Right cardiac atrium (tissue), 5 donors: ENCODE measurements at regions not wholly inside any gene's neighbourhood (a gene's known extent, or its start where the extent isn't known, plus 50 kb on each side); places are given as distances from the start of the nearest gene placed in this dataset.
"Not testable (repeated sequence)": the region's sequence is repeated elsewhere in the genome, so short reads cannot be mapped to it uniquely, and the experiment has no call there.

Experiments used
- ATAC-seq, 2 donors: fragments of 200-7000 bp; cut with Tn5 transposase; one replicate each; pipeline versions ENCODE4 v1.8.0 to v1.9.1; 2020; ENCODE audit warnings: moderate library complexity in 2 of 2, mild to moderate bottlenecking in 1 of 2
- DNase-seq, 3 donors: peaks; one replicate each; pipeline ENCODE4 v3.0.0-alpha.2; 2020
- H3K27ac ChIP-seq: one replicate; pipeline ENCODE4 v1.5.1; 2013; ENCODE audit warnings: mild to moderate bottlenecking, low read length, control low read depth, moderate library complexity
- H3K27me3 ChIP-seq: one replicate; pipeline ENCODE4 v1.6.1; 2013; ENCODE audit not compliant: control insufficient read depth, insufficient read depth
- H3K4me1 ChIP-seq: one replicate; pipeline ENCODE4 v1.6.1; 2013; ENCODE audit warnings: low read length; ENCODE audit not compliant: control insufficient read depth, insufficient read depth
- H3K4me3 ChIP-seq: one replicate; pipeline ENCODE4 v1.5.1; 2013; ENCODE audit warnings: low read length, control low read depth
- H3K9me3 ChIP-seq: one replicate; pipeline ENCODE4 v1.6.1; 2013; ENCODE audit warnings: low read length; ENCODE audit not compliant: control insufficient read depth
- WGBS: extraction: QIAGEN DNeasy Blood & Tissue Kit; methylation state at CpG from one replicate; pipeline ENCODE4 v1.1.7; 2013; 5-methylcytosine and 5-hydroxymethylcytosine counted together
- intact Hi-C, 4 donors: fragments of 100-400 bp; cut with DNase I; formaldehyde crosslinking; loops; one replicate each; pipeline versions ENCODE4 v1.11.0 to v1.14.0; 2022 to 2023
- donor health status: healthy with polysubstance abuse.
- donor health status: DM: no; HTN: yes; CAD: no.
- donor health status: DM: no; HTN: no; CAD: no.
- donor health status: DM: no; HTN: yes; CAD: no; lungs with severe emphysema.
- donor health status: DM: yes; HTN: yes; CAD: no.

- intact Hi-C loops: no loop called here
- DNase-seq (no peak), ATAC-seq (no peak)
- Histone ChIP-seq H3K4me3 (no peak overlapping the region), H3K27ac (no peak overlapping the region), H3K27me3 (peaks cover 4% of the 10 kb centered on the region), H3K4me1 (no peaks in the 10 kb centered on the region), H3K9me3 (no peaks in the 10 kb centered on the region)
- 4% methylated on average over 22 of the region's 22 CpGs for WGBS
These were observed 194.9 kb upstream of the ZNF184 start for GRCh38 chr6:27667657-27668441.

- H3K27me3 ChIP-seq: peaks cover 4% of the 10 kb centered on the region
- no peak overlapping the region for H3K4me3 ChIP-seq
- no peaks in the 10 kb centered on the region for H3K9me3 ChIP-seq
- intact Hi-C loops: no loop called here
- no peaks in the 10 kb centered on the region for H3K4me1 ChIP-seq
- ATAC-seq: no peak
- no peak for DNase-seq
- no peak overlapping the region for H3K27ac ChIP-seq
- 10% methylated on average over 14 of the region's 14 CpGs for WGBS
These were observed 194.2 kb upstream of the ZNF184 start for GRCh38 chr6:27667016-27667656.

- H3K27me3 ChIP-seq: peaks cover 4% of the 10 kb centered on the region
- no peak for ATAC-seq
These were observed 189.9 kb upstream of the ZNF184 start for GRCh38 chr6:27662769-27663168.

GRCh38 chr6:27662212-27662611 is 189.3 kb upstream of the ZNF184 start:
- H3K4me1 ChIP-seq, DNase-seq, H3K9me3 ChIP-seq, intact Hi-C loops, H3K4me3 ChIP-seq, H3K27ac ChIP-seq, ATAC-seq, H3K27me3 ChIP-seq: not testable (repeated sequence)
- 90% methylated on average over 5 of the region's 5 CpGs for WGBS

More at GRCh38 chr6:27662769-27663168, 189.9 kb upstream of the ZNF184 start:
- Histone ChIP-seq H3K9me3 (no peaks in the 10 kb centered on the region), H3K27ac (no peak overlapping the region), H3K4me3 (no peak overlapping the region), H3K4me1 (no peaks in the 10 kb centered on the region)
- 43% methylated on average over 1 of the region's 1 CpG for WGBS
- intact Hi-C loops: no loop called here
- no peak for DNase-seq

GRCh38 chr6:27653143-27653825 is 180.4 kb upstream of the ZNF184 start:
- intact Hi-C loops, H3K9me3 ChIP-seq, ATAC-seq, H3K4me3 ChIP-seq, H3K27ac ChIP-seq, H3K27me3 ChIP-seq, DNase-seq, H3K4me1 ChIP-seq: not testable (repeated sequence)
- 36% methylated on average over 59 of the region's 60 CpGs for WGBS

GRCh38 chr6:27651371-27651732 is 178.4 kb upstream of the ZNF184 start:
- WGBS: 22% methylated on average over 7 of the region's 7 CpGs
- H3K27me3 ChIP-seq: peaks cover 3% of the 10 kb centered on the region
- intact Hi-C loops: no loop called here

GRCh38 chr6:27650620-27651370 is 177.9 kb upstream of the ZNF184 start:
- ATAC-seq (no peak), DNase-seq (no peak)
- 7% methylated on average over 17 of the region's 17 CpGs for WGBS
- no peaks in the 10 kb centered on the region for H3K9me3 ChIP-seq
- H3K4me1 ChIP-seq: no peaks in the 10 kb centered on the region
- H3K4me3 ChIP-seq: no peak overlapping the region
- H3K27ac ChIP-seq: no peak overlapping the region
- peaks cover 3% of the 10 kb centered on the region for H3K27me3 ChIP-seq
- intact Hi-C loops: no loop called here

More at GRCh38 chr6:27651371-27651732, 178.4 kb upstream of the ZNF184 start:
- H3K4me1 ChIP-seq: no peaks in the 10 kb centered on the region
- no peaks in the 10 kb centered on the region for H3K9me3 ChIP-seq
- no peak overlapping the region for H3K27ac ChIP-seq
- ATAC-seq: no peak
- H3K4me3 ChIP-seq: no peak overlapping the region
- DNase-seq: no peak

- WGBS: 62% methylated on average over 6 of the region's 6 CpGs
- Histone ChIP-seq H3K4me3 (no peak overlapping the region), H3K27ac (no peak overlapping the region), H3K4me1 (no peaks in the 10 kb centered on the region), H3K9me3 (no peaks in the 10 kb centered on the region), H3K27me3 (no peaks in the 10 kb centered on the region)
- DNase-seq: no peak
- intact Hi-C loops: no loop called here
- no peak for ATAC-seq
These were observed 171.6 kb upstream of the ZNF184 start for GRCh38 chr6:27644528-27644927.

- 89% methylated on average over 12 of the region's 12 CpGs for WGBS
- no peak overlapping the region for H3K4me3 ChIP-seq
- DNase-seq: no peak
- no peak overlapping the region for H3K27ac ChIP-seq
- intact Hi-C loops: no loop called here
- H3K9me3 ChIP-seq: no peaks in the 10 kb centered on the region
- no peaks in the 10 kb centered on the region for H3K4me1 ChIP-seq
- ATAC-seq: no peak
- H3K27me3 ChIP-seq: no peaks in the 10 kb centered on the region
These were observed 170.0 kb upstream of the ZNF184 start for GRCh38 chr6:27642744-27643456.

- H3K27ac ChIP-seq, H3K4me3 ChIP-seq, H3K9me3 ChIP-seq, H3K4me1 ChIP-seq, intact Hi-C loops, ATAC-seq, DNase-seq, H3K27me3 ChIP-seq: not testable (repeated sequence)
- 54% methylated on average over 4 of the region's 4 CpGs for WGBS
These were observed 163.0 kb upstream of the ZNF184 start for GRCh38 chr6:27635886-27636285.
